ENCODE measurements at regions not wholly inside any gene's neighbourhood (a gene's known extent, or its start where the extent isn't known, plus 50 kb on each side); places are given as distances from the start of the nearest gene placed in this dataset.
"Not testable (repeated sequence)": the region's sequence is repeated elsewhere in the genome, so short reads cannot be mapped to it uniquely, and the experiment has no call there.

- Histone ChIP-seq H3K4me3 (no peak overlapping the region), H3K27me3 (replicated peaks; ENCODE audit: insufficient read depth) (no peaks in the 10 kb centered on the region), H3K9me3 (no peaks in the 10 kb centered on the region), H3K27ac (no peak overlapping the region), H3K4me1 (replicated peaks) (no peaks in the 10 kb centered on the region), H3K36me3 (no peaks in the 10 kb centered on the region)
- DNase-seq (ENCODE audit: low spot score): no peak
- 39% methylated on average over 7 of the region's 7 CpGs for WGBS
- no peak for TF ChIP-seq POLR2A (IDR thresholded peaks at IDR 0.05)
- no peak for TF ChIP-seq POLR2AphosphoS5 (IDR thresholded peaks at IDR 0.05)
- TF ChIP-seq, protein P1, sequence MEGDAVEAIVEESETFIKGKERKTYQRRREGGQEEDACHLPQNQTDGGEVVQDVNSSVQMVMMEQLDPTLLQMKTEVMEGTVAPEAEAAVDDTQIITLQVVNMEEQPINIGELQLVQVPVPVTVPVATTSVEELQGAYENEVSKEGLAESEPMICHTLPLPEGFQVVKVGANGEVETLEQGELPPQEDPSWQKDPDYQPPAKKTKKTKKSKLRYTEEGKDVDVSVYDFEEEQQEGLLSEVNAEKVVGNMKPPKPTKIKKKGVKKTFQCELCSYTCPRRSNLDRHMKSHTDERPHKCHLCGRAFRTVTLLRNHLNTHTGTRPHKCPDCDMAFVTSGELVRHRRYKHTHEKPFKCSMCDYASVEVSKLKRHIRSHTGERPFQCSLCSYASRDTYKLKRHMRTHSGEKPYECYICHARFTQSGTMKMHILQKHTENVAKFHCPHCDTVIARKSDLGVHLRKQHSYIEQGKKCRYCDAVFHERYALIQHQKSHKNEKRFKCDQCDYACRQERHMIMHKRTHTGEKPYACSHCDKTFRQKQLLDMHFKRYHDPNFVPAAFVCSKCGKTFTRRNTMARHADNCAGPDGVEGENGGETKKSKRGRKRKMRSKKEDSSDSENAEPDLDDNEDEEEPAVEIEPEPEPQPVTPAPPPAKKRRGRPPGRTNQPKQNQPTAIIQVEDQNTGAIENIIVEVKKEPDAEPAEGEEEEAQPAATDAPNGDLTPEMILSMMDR (IDR thresholded peaks at IDR 0.05): no peak
- intact Hi-C loops (cut with DNase I): no loop called here
These were observed 115.7 kb downstream of the MYCN start for GRCh38 chr2:16055848-16056580.

DNA sequence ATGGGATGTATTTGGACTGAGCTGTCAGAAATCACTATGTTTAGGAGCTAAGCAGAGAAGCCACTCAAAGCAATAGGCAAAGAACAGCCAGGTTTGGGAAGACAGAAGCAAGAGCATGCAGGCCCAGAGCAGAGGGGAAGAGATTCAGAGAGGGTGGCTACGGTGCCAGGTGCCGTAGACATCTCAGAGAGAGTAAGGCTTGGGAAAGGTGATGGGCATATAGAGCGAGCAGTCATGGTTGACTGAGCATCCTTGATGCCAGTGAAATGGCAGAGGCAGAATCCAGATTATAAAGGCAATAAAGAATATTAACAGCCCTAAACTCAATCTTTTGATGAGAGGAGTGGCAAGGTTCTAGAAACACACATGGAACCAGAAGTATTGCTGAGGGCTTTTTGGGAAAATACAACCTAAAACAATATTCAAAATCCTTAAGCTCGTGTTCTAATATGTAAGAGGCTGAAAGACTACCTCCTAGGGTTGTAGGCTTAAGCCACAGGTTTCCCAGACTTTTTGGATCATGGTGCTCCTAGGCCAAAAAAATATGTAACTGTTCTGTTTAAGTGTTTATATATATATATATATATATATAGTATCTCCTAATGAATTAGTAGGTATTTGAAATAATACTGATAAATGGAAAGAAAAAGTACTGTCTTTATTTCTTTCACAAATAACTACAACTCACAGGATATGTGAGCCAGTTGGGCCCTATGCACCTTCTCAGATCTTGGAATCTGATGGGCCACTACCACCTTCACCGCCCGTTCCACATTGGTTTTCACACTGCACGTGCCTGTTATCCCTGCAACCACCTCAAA lies 113.3 kb downstream of the MYCN start:
- 95% methylated on average over 7 of the region's 7 CpGs for WGBS

GRCh38 chr2:16052571-16053052 lies 112.3 kb downstream of the MYCN start:
- H3K27ac ChIP-seq; intact Hi-C loops (cut with DNase I); DNase-seq (ENCODE audit: low spot score); H3K27me3 ChIP-seq (replicated peaks; ENCODE audit: insufficient read depth); H3K4me1 ChIP-seq (replicated peaks); H3K36me3 ChIP-seq; H3K4me3 ChIP-seq; H3K9me3 ChIP-seq: not testable (repeated sequence)
- 90% methylated on average over 6 of the region's 6 CpGs for whole genome bisulfite sequencing

More for the DNA sequence above, 113.3 kb downstream of the MYCN start:
- Histone ChIP-seq H3K27me3 (replicated peaks; ENCODE audit: insufficient read depth) (no peaks in the 10 kb centered on the region), H3K36me3 (no peaks in the 10 kb centered on the region), H3K9me3 (no peaks in the 10 kb centered on the region), H3K4me3 (no peak overlapping the region), H3K27ac (no peak overlapping the region), H3K4me1 (replicated peaks) (no peaks in the 10 kb centered on the region)
- no peak for DNase-seq (ENCODE audit: low spot score)
- intact Hi-C loops (cut with DNase I): no loop called here
- TF ChIP-seq, protein P1 (IDR thresholded peaks at IDR 0.05): no peak
- TF ChIP-seq POLR2AphosphoS5 (IDR thresholded peaks at IDR 0.05) (no peak), POLR2A (IDR thresholded peaks at IDR 0.05) (no peak)

GRCh38 chr2:16051841-16052564 lies 111.7 kb downstream of the MYCN start:
- whole genome bisulfite sequencing: over 99% methylated on average over 6 of the region's 6 CpGs
- intact Hi-C loops (cut with DNase I): no loop called here
- H3K27ac ChIP-seq: no peak overlapping the region

More at GRCh38 chr2:16051841-16052564, 111.7 kb downstream of the MYCN start:
- Histone ChIP-seq H3K36me3 (no peaks in the 10 kb centered on the region), H3K27me3 (replicated peaks; ENCODE audit: insufficient read depth) (no peaks in the 10 kb centered on the region), H3K9me3 (no peaks in the 10 kb centered on the region), H3K4me1 (replicated peaks) (no peaks in the 10 kb centered on the region), H3K4me3 (no peak overlapping the region)
- DNase-seq (ENCODE audit: low spot score): no peak
- TF ChIP-seq POLR2A (IDR thresholded peaks at IDR 0.05) (no peak), POLR2AphosphoS5 (IDR thresholded peaks at IDR 0.05) (no peak)
- TF ChIP-seq, protein P1 (IDR thresholded peaks at IDR 0.05): no peak
